Stimulated activated CD4-positive, alpha-beta T cell treated with anti-CD3 and anti-CD28 coated beads, TNF-alpha, amount 100 ng/mL, for 4 hours (primary cell): ENCODE measurements at regions not wholly inside any gene's neighbourhood (a gene's known extent, or its start where the extent isn't known, plus 50 kb on each side); places are given as distances from the start of the nearest gene placed in this dataset.

Experiments used
- DNase-seq, 3 experiments: peaks; one replicate each; pipeline ENCODE4 v3.0.0-alpha.2; 2020; ENCODE audit warnings: low read depth in 3 of 3

GRCh38 chr5:18961234-18961633, 1026.8 kb downstream of the CDH18 start:
- no peak for DNase-seq

GRCh38 chr5:18965893-18966292, 1022.1 kb downstream of the CDH18 start:
- no peak for DNase-seq

GRCh38 chr5:18967637-18968036, 1020.4 kb downstream of the CDH18 start:
- DNase-seq: no peak

GRCh38 chr5:18968966-18969365, 1019.0 kb downstream of the CDH18 start:
- no peak for DNase-seq

GRCh38 chr5:18970000-18970399, 1018.0 kb downstream of the CDH18 start:
- no peak for DNase-seq

GRCh38 chr5:18972177-18972576, 1015.8 kb downstream of the CDH18 start:
- DNase-seq: no peak

GRCh38 chr5:18975624-18976023, 1012.4 kb downstream of the CDH18 start:
- DNase-seq: no peak

- DNase-seq: no peak
These were observed 1010.1 kb downstream of the CDH18 start for GRCh38 chr5:18977880-18978279.

- DNase-seq: no peak
These were observed 1003.4 kb downstream of the CDH18 start for GRCh38 chr5:18984559-18985080.

GRCh38 chr5:18985171-18985758, 1002.7 kb downstream of the CDH18 start:
- DNase-seq: no peak

GRCh38 chr5:18987101-18987500, 1000.9 kb downstream of the CDH18 start:
- DNase-seq: no peak

- DNase-seq: no peak
These were observed 997.1 kb downstream of the CDH18 start for GRCh38 chr5:18990852-18991251.

- DNase-seq: no peak
These were observed 995.7 kb downstream of the CDH18 start for GRCh38 chr5:18992264-18992663.

GRCh38 chr5:18999478-18999877, 988.5 kb downstream of the CDH18 start:
- DNase-seq: no peak

- DNase-seq: no peak
These were observed 986.9 kb downstream of the CDH18 start for GRCh38 chr5:19001054-19001453.

- DNase-seq: no peak
These were observed 986.5 kb downstream of the CDH18 start for GRCh38 chr5:19001539-19001938.

GRCh38 chr5:19002111-19002510, 985.9 kb downstream of the CDH18 start:
- DNase-seq: no peak

- no peak for DNase-seq
These were observed 969.2 kb downstream of the CDH18 start for GRCh38 chr5:19018822-19019221.

GRCh38 chr5:19031491-19031890, 956.5 kb downstream of the CDH18 start:
- DNase-seq: no peak

- no peak for DNase-seq
These were observed 952.2 kb downstream of the CDH18 start for GRCh38 chr5:19035816-19036215.

- no peak for DNase-seq
These were observed 945.9 kb downstream of the CDH18 start for GRCh38 chr5:19042106-19042505.

GRCh38 chr5:19044311-19044710, 943.7 kb downstream of the CDH18 start:
- DNase-seq: no peak

GRCh38 chr5:19044931-19045695, 942.9 kb downstream of the CDH18 start:
- no peak for DNase-seq
